Skin of body (tissue), 1 donor: ENCODE measurements at regions not wholly inside any gene's neighbourhood (a gene's known extent, or its start where the extent isn't known, plus 50 kb on each side); places are given as distances from the start of the nearest gene placed in this dataset.
A peak's percentile ranks its signal among the peaks of the same experiment; 100 is the strongest.

Experiments
- DNase-seq: peaks from one replicate; lab custom pipeline; 2025; lab: John Stamatoyannopoulos, UW

- no peak for DNase-seq
These were observed 93.0 kb upstream of the ANKRD55 start for GRCh38 chr5:56326116-56326515.

GRCh38 chr5:56325039-56325438 is 91.9 kb upstream of the ANKRD55 start:
- no peak for DNase-seq

- no peak for DNase-seq
These were observed 90.4 kb upstream of the ANKRD55 start for GRCh38 chr5:56323505-56323904.

GRCh38 chr5:56322592-56322991 is 89.5 kb upstream of the ANKRD55 start:
- no peak for DNase-seq

- no peak for DNase-seq
These were observed 88.2 kb upstream of the ANKRD55 start for GRCh38 chr5:56321236-56321881.

- no peak for DNase-seq
These were observed 87.6 kb upstream of the ANKRD55 start for GRCh38 chr5:56320686-56321085.

- DNase-seq: peak; percentile 80
These were observed 86.5 kb upstream of the ANKRD55 start for GRCh38 chr5:56319526-56320181.

- DNase-seq: no peak
These were observed 84.9 kb upstream of the ANKRD55 start for GRCh38 chr5:56317923-56318561.

GRCh38 chr5:56316299-56316994 is 83.3 kb upstream of the ANKRD55 start:
- DNase-seq: no peak

GRCh38 chr5:56314529-56314928 is 81.4 kb upstream of the ANKRD55 start:
- no peak for DNase-seq

- no peak for DNase-seq
These were observed 80.5 kb upstream of the ANKRD55 start for GRCh38 chr5:56313596-56313995.

- no peak for DNase-seq
These were observed 79.9 kb upstream of the ANKRD55 start for GRCh38 chr5:56313004-56313531.

GRCh38 chr5:56311306-56311905 is 78.3 kb upstream of the ANKRD55 start:
- DNase-seq: no peak

GRCh38 chr5:56310711-56311204 is 77.6 kb upstream of the ANKRD55 start:
- no peak for DNase-seq

GRCh38 chr5:56309262-56309826 is 76.2 kb upstream of the ANKRD55 start:
- DNase-seq: no peak

- DNase-seq: no peak
These were observed 74.7 kb upstream of the ANKRD55 start for GRCh38 chr5:56307714-56308333.

GRCh38 chr5:56306433-56307150 is 73.5 kb upstream of the ANKRD55 start:
- DNase-seq: no peak

GRCh38 chr5:56305001-56305950 is 72.1 kb upstream of the ANKRD55 start:
- DNase-seq: peak; percentile 80

- no peak for DNase-seq
These were observed 70.4 kb upstream of the ANKRD55 start for GRCh38 chr5:56303511-56303910.
